ENCODE measurements at regions not wholly inside any gene's neighbourhood (a gene's known extent, or its start where the extent isn't known, plus 50 kb on each side); places are given as distances from the start of the nearest gene placed in this dataset.

- DNase-seq (ENCODE audit: low read depth), result no peak
- Histone ChIP-seq H3K36me3 (ENCODE audit: control insufficient read depth, insufficient read depth, low read length) (no peaks in the 10 kb centered on the region), H3K27me3 (ENCODE audit: control insufficient read depth, insufficient read depth, low read length) (no peaks in the 10 kb centered on the region), H3K4me3 (ENCODE audit: low read depth, low read length) (no peak overlapping the region)
- no peak for TF ChIP-seq CTCF (IDR thresholded peaks at IDR 0.05; ENCODE audit: insufficient read depth, low read length, severe bottlenecking)
- no peak for FAIRE-seq
Measured at GRCh38 chr6:166855416-166855815, 100.9 kb downstream of the RNASET2 start.

- DNase-seq (ENCODE audit: low read depth) (no peak), FAIRE-seq (no peak)
- Histone ChIP-seq H3K27me3 (ENCODE audit: control insufficient read depth, insufficient read depth, low read length) (no peaks in the 10 kb centered on the region), H3K36me3 (ENCODE audit: control insufficient read depth, insufficient read depth, low read length) (no peaks in the 10 kb centered on the region), H3K4me3 (ENCODE audit: low read depth, low read length) (no peak overlapping the region)
- no peak for TF ChIP-seq CTCF (IDR thresholded peaks at IDR 0.05; ENCODE audit: insufficient read depth, low read length, severe bottlenecking)
Measured at GRCh38 chr6:166853371-166854325, 102.7 kb downstream of the RNASET2 start.

GRCh38 chr6:166852451-166852975, 103.8 kb downstream of the RNASET2 start:
- H3K4me3 ChIP-seq (ENCODE audit: low read depth, low read length), result no peak overlapping the region
- DNase-seq (ENCODE audit: low read depth) (no peak), FAIRE-seq (no peak)
- no peaks in the 10 kb centered on the region for H3K36me3 ChIP-seq (ENCODE audit: control insufficient read depth, insufficient read depth, low read length)
- no peaks in the 10 kb centered on the region for H3K27me3 ChIP-seq (ENCODE audit: control insufficient read depth, insufficient read depth, low read length)
- TF ChIP-seq CTCF (IDR thresholded peaks at IDR 0.05; ENCODE audit: insufficient read depth, low read length, severe bottlenecking), result no peak

GRCh38 chr6:166851911-166852310, 104.4 kb downstream of the RNASET2 start:
- Histone ChIP-seq H3K27me3 (ENCODE audit: control insufficient read depth, insufficient read depth, low read length) (no peaks in the 10 kb centered on the region), H3K4me3 (ENCODE audit: low read depth, low read length) (no peak overlapping the region), H3K36me3 (ENCODE audit: control insufficient read depth, insufficient read depth, low read length) (no peaks in the 10 kb centered on the region)
- FAIRE-seq (no peak), DNase-seq (ENCODE audit: low read depth) (no peak)
- no peak for TF ChIP-seq CTCF (IDR thresholded peaks at IDR 0.05; ENCODE audit: insufficient read depth, low read length, severe bottlenecking)

- FAIRE-seq, result no peak
Measured at GRCh38 chr6:166851426-166851825, 104.9 kb downstream of the RNASET2 start.

More at GRCh38 chr6:166851426-166851825, 104.9 kb downstream of the RNASET2 start:
- TF ChIP-seq CTCF (IDR thresholded peaks at IDR 0.05; ENCODE audit: insufficient read depth, low read length, severe bottlenecking), result no peak
- no peak for DNase-seq (ENCODE audit: low read depth)
- Histone ChIP-seq H3K4me3 (ENCODE audit: low read depth, low read length) (no peak overlapping the region), H3K27me3 (ENCODE audit: control insufficient read depth, insufficient read depth, low read length) (no peaks in the 10 kb centered on the region), H3K36me3 (ENCODE audit: control insufficient read depth, insufficient read depth, low read length) (no peaks in the 10 kb centered on the region)
